HG02870 (cell line): ENCODE measurements at regions not wholly inside any gene's neighbourhood (a gene's known extent, or its start where the extent isn't known, plus 50 kb on each side); places are given as distances from the start of the nearest gene placed in this dataset.

ENCODE experiments used
- ATAC-seq: cut with Tn5 transposase; IDR thresholded peaks from one replicate; pipeline ENCODE4 v1.9.1; 2021; ENCODE audit warnings: mild to moderate bottlenecking, moderate library complexity; ENCODE audit not compliant: unreplicated experiment

GRCh38 chr10:131682271-131682962, 218.4 kb upstream of the PPP2R2D start:
- no peak for ATAC-seq

DNA sequence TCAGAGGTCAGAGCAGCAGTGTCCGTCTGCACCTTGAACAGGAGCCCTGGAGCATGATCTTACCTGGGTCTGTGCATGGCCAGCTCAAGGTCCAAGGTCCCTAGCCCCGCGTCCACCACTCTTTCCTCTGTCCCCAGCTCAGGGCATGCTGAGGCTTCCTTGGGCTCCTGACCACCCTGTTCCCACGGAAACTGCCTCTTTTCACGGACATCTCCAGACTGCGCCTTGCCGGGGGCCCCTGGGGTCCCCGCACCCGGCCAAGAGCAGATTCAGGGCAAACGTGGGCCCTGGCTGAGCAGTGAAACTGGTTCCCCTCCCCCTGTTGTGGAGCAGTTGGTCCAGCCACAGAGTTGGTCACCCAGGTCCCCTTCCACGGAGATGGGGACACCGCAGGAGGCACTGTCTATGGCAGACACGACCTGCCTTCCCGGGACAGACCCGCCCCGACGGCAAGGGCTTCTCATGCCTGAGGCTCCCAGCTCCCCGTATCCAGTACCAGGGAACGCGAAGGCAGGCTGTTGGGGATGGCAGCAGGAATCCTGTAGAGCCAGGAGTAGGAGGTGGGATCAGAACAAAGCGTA, 217.4 kb upstream of the PPP2R2D start:
- ATAC-seq: no peak

- no peak for ATAC-seq
These were observed 216.9 kb upstream of the PPP2R2D start for GRCh38 chr10:131683941-131684340.

DNA sequence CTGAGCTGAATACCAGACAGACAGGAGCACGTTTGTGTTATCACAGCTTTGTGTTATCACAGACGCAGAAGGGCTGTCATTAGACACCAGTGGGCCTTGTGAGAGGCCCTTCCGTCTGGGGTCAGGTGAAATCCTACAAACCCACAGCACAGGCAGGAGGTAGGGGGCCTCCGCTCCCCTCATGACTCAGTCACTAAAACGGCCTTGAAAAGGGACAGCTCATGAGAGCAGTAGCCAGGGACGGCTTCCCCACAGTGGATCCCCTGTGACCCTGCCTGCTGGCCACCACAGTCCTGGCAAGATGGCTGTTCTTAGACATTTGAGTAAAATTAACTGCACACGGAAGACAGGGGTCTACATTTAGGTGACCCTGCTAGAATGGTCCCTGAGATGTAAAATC, 215.8 kb upstream of the PPP2R2D start:
- no peak for ATAC-seq

GRCh38 chr10:131685576-131685975, 215.2 kb upstream of the PPP2R2D start:
- ATAC-seq: no peak

DNA sequence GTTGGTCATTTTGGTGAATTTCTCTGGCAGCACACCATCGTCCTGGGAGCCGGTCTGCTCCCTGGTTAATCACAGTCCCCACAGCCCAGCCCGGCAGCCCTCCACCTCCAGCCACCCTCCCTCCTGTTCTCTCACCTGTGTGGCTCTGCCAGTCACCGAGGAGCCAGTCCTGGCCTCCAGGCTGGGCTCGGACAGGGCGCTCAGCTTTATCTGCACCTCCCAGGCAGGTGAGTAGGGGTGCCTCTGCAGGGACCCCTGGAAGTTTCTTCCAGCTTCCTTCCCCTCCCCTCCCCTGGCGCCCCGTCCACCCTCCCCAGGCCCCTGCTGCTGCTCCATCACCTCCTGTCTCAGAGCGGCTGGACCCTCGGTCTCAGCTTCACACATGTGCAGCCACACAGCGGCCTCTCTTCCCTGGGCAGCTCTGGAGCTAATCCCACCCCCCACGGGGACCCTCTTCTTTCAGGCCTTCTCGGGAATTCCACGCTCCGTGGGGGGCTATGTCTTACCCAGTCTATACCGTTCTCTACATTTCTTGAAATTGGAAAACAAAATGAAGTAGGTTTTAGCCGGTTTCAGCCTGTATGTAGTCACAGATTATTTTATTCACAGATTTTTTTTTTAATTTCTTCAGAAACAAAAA, 213.9 kb upstream of the PPP2R2D start:
- ATAC-seq: no peak

GRCh38 chr10:131688304-131688703, 212.5 kb upstream of the PPP2R2D start:
- no peak for ATAC-seq

DNA sequence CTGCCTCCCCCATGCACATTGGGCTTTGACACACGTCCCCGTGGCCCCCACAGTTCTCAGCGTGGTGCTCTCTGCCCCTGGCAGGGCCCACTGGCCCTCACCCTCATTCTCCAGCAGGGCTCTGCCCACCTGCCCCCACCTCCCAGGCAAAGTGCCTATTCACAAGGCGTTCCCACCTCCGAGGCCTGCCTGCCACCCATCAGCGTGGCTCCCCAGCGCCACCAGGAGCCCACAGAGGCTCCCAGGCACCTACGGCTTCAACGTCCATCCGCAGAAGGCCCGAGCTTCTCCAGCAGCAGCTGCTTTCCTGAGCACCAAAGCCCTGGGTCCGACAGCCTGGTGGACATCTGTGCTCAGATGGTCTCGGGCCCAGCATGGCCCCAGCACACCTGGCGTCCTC, 211.8 kb upstream of the PPP2R2D start:
- ATAC-seq: no peak

- no peak for ATAC-seq
These were observed 211.3 kb upstream of the PPP2R2D start for GRCh38 chr10:131689486-131689885.

DNA sequence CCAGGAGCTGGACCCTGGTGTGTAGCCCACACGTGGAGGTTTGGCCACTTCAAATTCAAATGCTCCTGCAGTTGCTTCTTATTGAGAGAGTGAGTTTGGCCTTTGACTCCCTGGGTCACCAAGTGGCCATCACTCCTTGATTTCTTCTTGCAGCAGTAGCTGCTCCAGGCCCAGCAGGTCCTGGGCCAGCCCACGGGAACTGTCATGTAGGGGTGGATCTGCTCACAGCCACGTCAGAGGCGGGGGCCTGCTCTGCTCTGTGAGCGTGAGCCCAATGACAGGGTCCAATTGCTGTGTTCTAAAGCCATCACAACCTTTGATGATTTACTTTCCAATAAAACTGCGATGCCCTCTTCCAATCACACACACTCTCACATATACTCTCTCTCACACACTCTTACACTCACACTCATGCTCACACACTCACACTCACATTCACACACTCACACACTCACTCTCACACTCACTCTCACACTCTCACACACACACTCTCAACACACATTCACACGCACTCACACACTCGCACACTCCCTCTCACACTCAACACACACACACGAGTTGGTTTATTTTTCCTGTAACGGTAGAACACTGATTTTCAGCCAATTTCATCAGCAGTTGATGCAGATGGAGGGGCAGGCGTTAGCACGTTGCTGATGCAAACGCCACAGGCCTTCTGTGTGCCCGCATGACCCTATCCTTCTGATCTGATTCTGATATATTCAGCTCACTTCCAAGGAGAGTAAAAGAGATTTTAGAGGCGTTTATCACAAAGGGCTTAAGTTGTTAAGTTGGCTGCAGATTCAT, 210.7 kb upstream of the PPP2R2D start:
- ATAC-seq: no peak

DNA sequence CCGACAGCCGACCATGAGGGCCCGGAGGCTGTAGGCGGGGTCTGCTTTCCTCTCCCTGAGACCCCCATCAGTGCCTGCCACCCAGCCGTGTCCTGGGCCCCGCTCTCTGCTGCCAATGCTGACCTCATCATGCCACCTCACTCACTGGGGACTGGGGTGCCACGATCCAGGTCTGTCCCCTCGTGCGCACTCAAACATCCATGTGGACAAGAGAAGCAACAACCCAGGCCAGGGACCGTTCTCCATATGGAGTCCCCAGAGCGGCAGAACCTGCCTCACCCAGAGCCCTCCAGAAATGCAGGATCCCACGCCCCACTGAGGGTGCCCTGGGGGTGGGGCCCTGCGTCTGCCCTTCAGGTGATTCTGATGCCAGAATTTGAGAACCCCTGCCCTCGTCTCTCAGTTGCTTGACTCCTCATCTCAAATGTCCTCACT, 210.0 kb upstream of the PPP2R2D start:
- ATAC-seq: no peak

DNA sequence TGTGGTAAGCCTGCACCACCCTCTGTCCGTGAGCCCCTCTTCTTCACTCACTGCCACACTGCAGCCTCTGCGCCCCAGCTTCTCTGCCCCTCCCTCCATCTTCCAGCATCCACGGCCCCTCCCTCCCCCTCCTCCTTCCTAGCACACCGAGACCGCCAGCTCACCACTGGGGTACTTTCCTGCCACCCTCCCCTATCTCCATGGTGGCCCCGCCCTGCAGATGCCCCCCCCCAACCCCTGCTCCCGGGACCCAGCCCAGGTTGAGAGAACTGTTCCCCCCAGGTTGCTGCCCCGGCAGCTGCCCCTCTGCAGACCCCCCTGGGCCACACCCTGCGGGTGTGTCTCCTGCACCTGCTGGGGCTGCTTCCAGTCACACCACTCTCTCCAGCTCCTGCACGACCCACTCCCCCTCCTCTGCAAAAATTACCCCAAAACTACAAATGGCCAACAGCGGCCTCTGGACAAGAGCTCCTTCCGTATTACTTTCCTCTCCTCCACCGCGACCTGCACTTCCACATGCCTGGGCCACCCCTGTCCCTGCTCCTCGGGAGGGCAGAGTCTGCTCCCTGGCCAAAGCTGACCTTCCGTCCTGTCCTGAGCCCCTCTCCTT, 209.2 kb upstream of the PPP2R2D start:
- ATAC-seq: no peak

DNA sequence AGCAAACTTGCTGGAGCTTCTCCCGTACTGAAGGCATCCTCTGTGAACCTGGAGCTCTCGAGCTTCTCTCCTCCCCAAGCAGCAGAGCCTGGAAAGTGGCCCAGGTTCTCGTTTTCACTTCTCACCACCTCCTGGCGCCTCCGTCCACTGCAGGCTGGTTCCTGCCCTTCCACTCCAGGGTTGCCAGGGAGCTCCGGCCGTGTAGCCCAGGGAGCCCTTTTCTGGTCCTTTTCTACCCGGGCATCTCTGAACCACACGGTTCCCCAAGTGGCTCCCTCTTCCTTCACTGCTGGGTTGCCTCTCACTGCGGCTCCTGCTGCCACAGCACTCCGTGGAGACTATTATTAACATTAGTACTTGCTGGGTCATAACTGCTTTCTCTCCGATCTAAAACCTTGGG, 208.6 kb upstream of the PPP2R2D start:
- ATAC-seq: no peak

- ATAC-seq: no peak
These were observed 208.0 kb upstream of the PPP2R2D start for GRCh38 chr10:131692686-131693334.

- ATAC-seq: no peak
These were observed 207.0 kb upstream of the PPP2R2D start for GRCh38 chr10:131693766-131694165.

DNA sequence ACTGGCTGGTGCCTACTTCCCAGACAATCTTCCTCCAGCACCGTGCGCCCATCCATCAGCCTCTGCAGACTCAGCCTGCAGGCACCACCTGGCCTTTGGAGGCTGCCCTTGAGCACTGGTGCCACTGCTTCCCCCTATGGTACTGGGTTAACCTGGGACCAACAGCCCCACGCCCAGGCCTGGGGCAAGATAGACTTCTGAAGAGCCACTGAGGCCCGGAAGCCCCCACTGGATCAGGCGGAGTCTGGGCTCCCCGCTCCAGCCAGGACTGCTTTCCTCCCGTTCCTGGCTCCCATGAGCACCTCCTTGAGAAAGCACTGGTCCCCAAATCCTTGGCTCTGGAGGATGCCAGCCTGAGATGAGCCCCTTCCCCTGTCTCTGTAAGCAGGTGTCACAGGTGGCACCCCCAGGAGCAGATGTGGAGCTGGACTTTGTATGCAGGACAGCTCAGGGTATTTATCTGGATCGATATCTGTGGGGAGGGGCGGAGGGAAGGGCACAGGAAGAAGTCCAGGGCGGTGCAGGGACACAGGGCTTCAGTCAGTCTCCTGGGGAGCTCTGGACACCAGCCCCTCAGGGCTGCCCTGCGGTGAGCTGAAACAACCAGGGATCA, 206.5 kb upstream of the PPP2R2D start:
- no peak for ATAC-seq

- ATAC-seq: no peak
These were observed 205.9 kb upstream of the PPP2R2D start for GRCh38 chr10:131694781-131695495.

DNA sequence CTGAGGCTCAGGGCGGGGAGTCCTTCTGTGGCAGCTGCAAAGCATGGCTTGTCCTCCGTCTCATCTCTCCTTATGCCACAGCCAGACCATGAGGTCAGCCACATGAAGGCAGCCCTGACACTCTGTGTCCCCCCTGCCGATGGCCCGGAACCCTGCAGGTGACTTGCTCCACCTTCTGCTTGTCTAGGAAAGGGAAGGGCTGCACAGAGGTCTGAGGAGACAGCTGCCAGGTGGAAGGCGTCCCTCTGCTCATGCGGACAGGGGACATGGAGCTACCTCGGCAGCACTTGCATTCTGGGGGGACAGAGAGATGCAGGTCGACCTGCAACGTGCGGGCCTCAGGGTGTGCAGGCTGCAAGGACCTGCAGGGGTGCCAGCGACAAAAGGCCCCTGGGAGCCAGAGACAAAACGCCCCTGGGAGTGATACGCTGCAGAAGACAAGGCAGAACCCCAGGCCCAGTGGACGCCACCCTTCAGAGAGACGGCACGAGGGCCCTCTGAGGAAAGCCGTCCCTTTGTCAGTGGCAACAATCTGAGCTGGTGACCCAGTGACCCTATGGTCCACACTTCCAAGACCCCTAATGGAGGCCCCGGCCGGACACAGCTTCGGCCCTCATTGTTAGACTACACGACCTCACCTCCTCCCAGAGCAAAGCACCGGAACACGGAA, 205.2 kb upstream of the PPP2R2D start:
- no peak for ATAC-seq
